Gastroesophageal sphincter (tissue), 4 donors: ENCODE measurements at regions not wholly inside any gene's neighbourhood (a gene's known extent, or its start where the extent isn't known, plus 50 kb on each side); places are given as distances from the start of the nearest gene placed in this dataset.

Source experiments
- ATAC-seq: fragments of 150-250 bp; one replicate; pipeline ENCODE4 v1.9.1; 2016; ENCODE audit warnings: mild to moderate bottlenecking, moderate library complexity
- H3K27ac ChIP-seq, 4 donors: fragments of 200-600 bp; sonication (generic) in 3 of 4; 1 replicate in 3 of 4; 2 replicates in 1 of 4; pipeline ENCODE4 v1.5.1; 2016 to 2019
- H3K27me3 ChIP-seq: fragments of 200-600 bp; sonication (generic); one replicate; pipeline ENCODE4 v1.5.1; 2019
- H3K36me3 ChIP-seq, 2 donors: fragments of 200-600 bp; sonication (generic); one replicate each; pipeline ENCODE4 v1.5.1; 2019; ENCODE audit warnings: control low read depth in 1 of 2
- H3K4me1 ChIP-seq, 3 donors: fragments of 200-600 bp; sonication (generic); 1 replicate in 2 of 3; 2 replicates in 1 of 3; pipeline ENCODE4 v1.5.1; 2016 to 2019; ENCODE audit warnings: control low read depth in 2 of 3
- H3K4me3 ChIP-seq, 2 donors: fragments of 200-600 bp; sonication (generic); one replicate each; pipeline ENCODE4 v1.5.1; 2019; ENCODE audit warnings: mild to moderate bottlenecking in 1 of 2, moderate library complexity in 1 of 2
- H3K9me3 ChIP-seq, 3 donors: fragments of 200-600 bp; sonication (generic); one replicate each; pipeline ENCODE4 v1.5.1; 2017 to 2019; ENCODE audit warnings: control low read depth in 2 of 3
- CTCF ChIP-seq, 4 experiments: fragments of 200-600 bp in 2 of 4; fragments of 450-650 bp in 2 of 4; sonication (generic) in 1 of 4; IDR thresholded peaks; one replicate each; pipeline ENCODE4 v1.5.1; 2017 to 2019; ENCODE audit warnings: antibody characterized with exemption in 4 of 4, mild to moderate bottlenecking in 2 of 4, moderate library complexity in 2 of 4
- EP300 ChIP-seq: sonication (generic); formaldehyde crosslinking; IDR thresholded peaks from one replicate; pipeline ENCODE4 v1.6.1; 2017; ENCODE audit warnings: antibody characterized with exemption, mild to moderate bottlenecking
- POLR2A ChIP-seq, 2 donors: fragments of 450-650 bp; IDR thresholded peaks; one replicate each; pipeline ENCODE4 v1.6.1; 2017; ENCODE audit warnings: antibody characterized with exemption in 2 of 2, mild to moderate bottlenecking in 2 of 2, moderate library complexity in 1 of 2
- POLR2AphosphoS5 ChIP-seq: sonication (generic); formaldehyde crosslinking; IDR thresholded peaks from one replicate; pipeline ENCODE4 v1.6.1; 2017; ENCODE audit warnings: antibody characterized with exemption
- WGBS, 2 donors: methylation state at CpG; one replicate each; pipeline ENCODE4 v1.1.5; 2018; ENCODE audit warnings: low coverage in 1 of 2; 5-methylcytosine and 5-hydroxymethylcytosine counted together

- no peak overlapping the region for H3K27ac ChIP-seq
- H3K9me3 ChIP-seq, result no peaks in the 10 kb centered on the region
- no peaks in the 10 kb centered on the region for H3K4me1 ChIP-seq
- H3K36me3 ChIP-seq, result no peaks in the 10 kb centered on the region
- no peak for TF ChIP-seq CTCF (IDR thresholded peaks at IDR 0.05)
- TF ChIP-seq POLR2A (IDR thresholded peaks at IDR 0.05), result no peak
- no peak for TF ChIP-seq POLR2AphosphoS5
- TF ChIP-seq EP300, result no peak
- ATAC-seq, result no peak
- 72% methylated on average over 2 of the region's 5 CpGs; no CpG with 5 or more reads in 1 of the 2 donors for WGBS, 2 donors
- no peaks in the 10 kb centered on the region for H3K27me3 ChIP-seq
- H3K4me3 ChIP-seq, result no peak overlapping the region
These were observed 870.6 kb downstream of the CBLN2 start for GRCh38 chr18:71673498-71673897.

- TF ChIP-seq EP300 (no peak), CTCF (IDR thresholded peaks at IDR 0.05) (no peak), POLR2A (IDR thresholded peaks at IDR 0.05) (no peak), POLR2AphosphoS5 (no peak)
- 88 to 93% methylated on average over 2 of the region's 2 CpGs for WGBS, 2 donors
- no peak overlapping the region for H3K4me3 ChIP-seq
- H3K27ac ChIP-seq, result no peak overlapping the region
- H3K4me1 ChIP-seq, result no peaks in the 10 kb centered on the region
- H3K27me3 ChIP-seq, result no peaks in the 10 kb centered on the region
- no peaks in the 10 kb centered on the region for H3K9me3 ChIP-seq
- no peaks in the 10 kb centered on the region for H3K36me3 ChIP-seq
- ATAC-seq, result no peak
These were observed 877.7 kb downstream of the CBLN2 start for GRCh38 chr18:71666481-71666880.

GRCh38 chr18:71665131-71665530, 879.0 kb downstream of the CBLN2 start:
- H3K27me3 ChIP-seq, result no peaks in the 10 kb centered on the region
- no peak overlapping the region for H3K4me3 ChIP-seq
- H3K36me3 ChIP-seq, result no peaks in the 10 kb centered on the region
- TF ChIP-seq EP300, result no peak
- H3K4me1 ChIP-seq, result no peaks in the 10 kb centered on the region
- ATAC-seq, result no peak
- H3K27ac ChIP-seq, result no peak overlapping the region
- H3K9me3 ChIP-seq, result no peaks in the 10 kb centered on the region

GRCh38 chr18:71643822-71644221, 900.3 kb downstream of the CBLN2 start:
- no peak overlapping the region for H3K27ac ChIP-seq
- 89 to 91% methylated on average over 7 to 11 of the region's 12 CpGs for WGBS, 2 donors
- ATAC-seq, result no peak

GRCh38 chr18:71630696-71631095, 913.4 kb downstream of the CBLN2 start:
- H3K27me3 ChIP-seq, result no peaks in the 10 kb centered on the region
- no peak for ATAC-seq
- 47 to 58% methylated on average over 1 to 3 of the region's 3 CpGs for WGBS, 2 donors

More at GRCh38 chr18:71643822-71644221, 900.3 kb downstream of the CBLN2 start:
- TF ChIP-seq POLR2AphosphoS5 (no peak), EP300 (no peak), CTCF (IDR thresholded peaks at IDR 0.05) (no peak), POLR2A (IDR thresholded peaks at IDR 0.05) (no peak)
- Histone ChIP-seq H3K4me1 (no peaks in the 10 kb centered on the region), H3K36me3 (no peaks in the 10 kb centered on the region), H3K4me3 (no peak overlapping the region), H3K9me3 (no peaks in the 10 kb centered on the region), H3K27me3 (no peaks in the 10 kb centered on the region)

More at GRCh38 chr18:71630696-71631095, 913.4 kb downstream of the CBLN2 start:
- H3K36me3 ChIP-seq, result no peaks in the 10 kb centered on the region
- no peak overlapping the region for H3K4me3 ChIP-seq
- no peaks in the 10 kb centered on the region for H3K4me1 ChIP-seq
- no peak overlapping the region for H3K27ac ChIP-seq
- TF ChIP-seq EP300, result no peak
- no peak for TF ChIP-seq CTCF (IDR thresholded peaks at IDR 0.05)
- no peak for TF ChIP-seq POLR2A (IDR thresholded peaks at IDR 0.05)
- no peak for TF ChIP-seq POLR2AphosphoS5
- H3K9me3 ChIP-seq, result no peaks in the 10 kb centered on the region
